Islet of Langerhans (tissue), 1 donor: ENCODE measurements at regions not wholly inside any gene's neighbourhood (a gene's known extent, or its start where the extent isn't known, plus 50 kb on each side); places are given as distances from the start of the nearest gene placed in this dataset.
A peak's percentile ranks its signal among the peaks of the same experiment; 100 is the strongest.

Experiments
- FAIRE-seq: peaks from one replicate; lab custom pipeline; 2011; peaks lifted over from hg19 to GRCh38; lab: Jason Lieb, UNC

DNA sequence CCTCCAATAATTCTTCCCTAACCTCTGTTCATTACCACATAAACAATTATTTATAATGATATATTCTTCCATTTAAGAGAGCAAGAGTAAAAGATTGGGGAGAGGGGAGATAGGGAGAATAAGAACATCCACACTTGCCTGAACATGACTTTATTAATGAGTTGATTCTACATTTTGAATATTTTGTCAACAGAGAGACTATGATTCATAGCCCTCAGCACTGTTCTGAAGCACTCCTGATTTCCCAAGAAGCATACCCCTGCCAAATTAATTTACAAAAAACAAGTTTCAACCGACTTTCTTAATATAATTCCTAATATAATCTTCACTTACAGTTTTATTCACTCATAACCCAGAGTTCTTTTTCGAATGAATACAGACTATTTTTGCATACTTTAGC is 828.8 kb downstream of the ROBO2 start:
- FAIRE-seq: no peak

DNA sequence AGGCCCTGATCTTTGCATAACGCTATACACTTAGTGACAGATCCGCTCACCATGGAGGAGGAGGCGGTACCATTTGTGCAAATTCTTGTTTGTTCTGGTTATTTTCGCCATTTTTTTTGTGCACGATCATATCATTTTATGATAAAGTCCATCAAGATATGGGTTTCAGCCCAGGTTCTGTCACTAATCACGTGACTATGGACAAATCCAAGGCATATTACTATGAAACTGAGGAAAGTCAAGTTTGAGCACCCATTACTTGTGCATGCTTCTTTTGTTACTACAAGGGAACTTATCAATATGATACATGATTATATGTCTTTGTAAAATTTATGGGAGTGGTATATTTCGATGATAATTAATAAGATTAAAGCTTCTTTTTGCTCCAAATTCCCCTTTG is 829.5 kb downstream of the ROBO2 start:
- FAIRE-seq: no peak

DNA sequence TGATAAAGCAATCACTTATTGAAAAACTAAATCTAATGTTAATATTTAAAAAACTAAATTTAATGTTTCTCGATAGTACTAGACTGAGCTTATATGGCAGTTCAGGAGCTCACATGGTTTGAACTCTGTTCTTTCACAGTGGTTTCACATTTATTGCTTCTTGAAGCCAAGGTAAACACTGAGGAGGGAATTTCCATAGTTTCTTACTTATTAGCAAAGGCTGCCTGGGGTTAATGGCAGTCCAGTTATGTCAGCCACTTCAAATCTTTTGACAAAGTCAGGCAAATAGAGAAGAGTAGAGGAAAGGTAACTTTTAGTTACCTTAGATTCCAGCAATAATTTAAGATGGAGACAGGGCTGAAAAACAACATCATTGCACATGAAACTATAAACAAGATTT is 831.5 kb downstream of the ROBO2 start:
- no peak for FAIRE-seq

DNA sequence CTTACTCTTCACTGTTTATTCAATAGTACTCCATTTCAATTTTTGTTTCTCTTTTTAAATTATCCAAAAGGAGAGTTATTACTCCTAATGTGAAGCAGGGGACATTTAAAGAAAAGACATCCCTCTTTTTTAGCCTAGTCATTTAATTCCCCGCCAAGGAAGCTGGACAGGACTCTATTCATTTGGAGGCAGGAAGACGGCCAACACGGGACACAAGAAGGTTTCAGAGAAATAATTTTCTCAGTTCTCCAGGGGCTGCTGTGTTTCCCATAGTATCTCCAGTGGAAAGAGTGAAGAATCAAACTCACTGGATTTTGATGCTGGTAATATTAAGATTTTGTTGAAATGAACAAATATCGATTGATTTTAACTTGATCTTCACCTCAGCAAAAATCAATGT is 833.7 kb downstream of the ROBO2 start:
- FAIRE-seq: no peak

DNA sequence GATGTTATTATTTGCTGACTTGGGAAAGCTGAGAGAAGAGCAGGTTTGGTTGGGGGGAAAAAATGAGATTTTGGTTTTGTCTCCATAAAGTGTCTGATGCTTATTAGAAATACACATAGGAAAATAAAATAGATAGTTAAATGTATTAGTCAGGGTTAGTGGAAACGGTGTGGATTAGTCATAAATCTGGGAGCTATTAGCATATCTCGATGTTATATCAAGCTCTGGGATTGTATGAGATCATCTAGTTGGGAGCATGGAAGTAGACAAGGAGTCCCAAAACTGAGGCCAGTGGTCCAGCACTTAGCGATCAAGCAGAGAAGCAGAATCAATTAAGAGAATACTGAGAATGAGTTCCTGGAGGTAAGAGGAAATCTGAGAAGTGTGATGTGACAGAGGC is 845.5 kb downstream of the ROBO2 start:
- no peak for FAIRE-seq

DNA sequence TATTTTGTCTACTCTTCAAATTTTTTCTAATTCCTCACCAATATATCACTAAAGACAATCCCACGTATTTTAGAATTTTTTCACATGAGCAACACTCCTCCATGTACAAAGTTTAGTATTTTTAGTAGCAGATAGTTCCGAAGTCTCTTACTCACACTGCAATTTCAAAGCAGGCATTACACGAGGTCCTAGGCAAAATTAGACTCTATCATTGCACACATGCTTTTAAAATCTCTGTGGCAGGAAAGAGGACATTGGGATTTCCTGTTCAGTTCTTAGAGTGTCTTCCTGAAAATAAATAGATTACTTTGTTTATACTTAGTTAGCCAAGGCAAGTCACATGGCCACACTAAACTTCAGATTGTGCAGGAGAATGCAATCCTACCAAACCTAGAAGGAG is 847.7 kb downstream of the ROBO2 start:
- no peak for FAIRE-seq

DNA sequence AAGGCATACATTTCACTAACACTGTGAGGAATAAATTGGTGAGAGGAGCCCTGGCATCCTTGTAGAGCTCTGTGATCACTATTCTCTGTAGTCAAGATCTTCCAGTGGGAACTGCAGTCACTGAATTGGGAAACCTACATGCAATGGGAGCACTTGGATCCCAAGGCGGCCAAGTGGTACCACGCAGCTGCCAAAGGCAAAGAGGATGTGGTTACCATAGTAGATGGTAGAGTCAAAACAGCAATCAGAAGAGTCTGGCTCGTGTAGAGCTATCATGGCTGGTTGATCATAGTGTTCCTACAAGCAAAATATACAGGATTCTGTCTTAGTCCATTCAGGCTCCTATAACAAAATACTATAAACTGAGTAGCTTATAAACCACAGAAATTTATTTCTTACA is 849.7 kb downstream of the ROBO2 start:
- FAIRE-seq: no peak

DNA sequence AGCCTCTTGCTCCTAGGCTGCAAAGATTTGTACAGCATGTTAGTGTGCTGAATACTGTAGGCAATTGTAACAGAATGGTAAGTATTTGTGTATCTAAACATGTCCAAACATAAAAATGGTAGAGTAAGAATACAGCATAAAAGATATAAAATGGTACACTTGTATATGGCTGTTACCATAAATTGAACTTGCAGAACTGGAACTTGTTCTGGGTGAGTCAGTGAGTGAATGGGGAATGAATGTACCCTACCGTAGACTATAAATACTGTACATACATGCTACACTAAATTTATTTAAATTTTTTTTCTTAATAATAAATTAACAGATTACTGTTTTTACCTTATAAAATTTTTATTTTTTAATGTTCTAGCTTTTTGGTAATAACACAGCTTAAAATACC is 858.7 kb downstream of the ROBO2 start:
- FAIRE-seq: no peak

DNA sequence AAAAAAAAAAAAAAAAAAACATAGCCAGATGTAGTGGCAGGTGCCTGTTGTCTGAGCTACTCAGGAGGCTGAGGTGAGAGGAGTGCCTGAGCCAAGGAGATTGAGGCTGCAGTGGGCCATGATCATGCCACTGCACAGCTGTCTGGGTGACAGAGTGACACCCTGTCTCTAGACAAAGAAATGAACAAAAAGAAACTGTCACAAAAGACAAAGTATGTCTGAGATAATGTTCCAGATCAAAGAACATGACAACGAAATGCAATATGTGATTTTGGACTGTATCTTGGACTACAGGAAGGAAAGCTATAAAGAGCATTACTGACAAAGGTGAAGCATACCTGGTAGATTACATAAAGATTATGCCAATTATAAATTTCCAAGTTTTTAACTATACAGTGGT is 862.8 kb downstream of the ROBO2 start:
- no peak for FAIRE-seq

DNA sequence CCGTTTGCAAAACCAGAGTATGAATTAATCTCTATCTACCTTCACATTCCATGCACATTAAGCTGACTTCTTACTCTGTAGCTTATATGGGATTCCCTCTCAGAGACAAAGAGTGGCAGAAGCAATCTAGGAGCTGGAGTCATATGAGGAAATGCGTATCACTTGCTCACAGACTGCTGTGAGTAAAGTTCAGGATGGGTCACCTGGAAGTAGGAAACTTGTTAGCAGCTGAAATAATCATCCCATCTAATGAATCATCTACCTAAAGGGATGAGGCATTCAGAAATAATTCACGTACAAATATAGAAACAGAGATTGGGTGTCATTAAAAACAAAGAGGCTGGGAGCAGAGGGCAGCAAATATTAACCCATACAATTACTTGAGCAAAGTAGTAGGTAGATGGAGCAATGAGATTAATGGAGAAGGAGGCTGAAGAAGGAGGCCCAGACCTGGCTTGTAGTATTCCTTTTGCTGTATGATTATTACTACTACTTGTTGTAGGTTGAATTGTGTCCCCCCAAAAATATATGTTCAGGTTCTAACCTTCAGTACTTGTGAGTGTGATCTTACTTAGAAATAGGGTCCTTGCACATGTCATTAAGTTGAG is 866.3 kb downstream of the ROBO2 start:
- no peak for FAIRE-seq

DNA sequence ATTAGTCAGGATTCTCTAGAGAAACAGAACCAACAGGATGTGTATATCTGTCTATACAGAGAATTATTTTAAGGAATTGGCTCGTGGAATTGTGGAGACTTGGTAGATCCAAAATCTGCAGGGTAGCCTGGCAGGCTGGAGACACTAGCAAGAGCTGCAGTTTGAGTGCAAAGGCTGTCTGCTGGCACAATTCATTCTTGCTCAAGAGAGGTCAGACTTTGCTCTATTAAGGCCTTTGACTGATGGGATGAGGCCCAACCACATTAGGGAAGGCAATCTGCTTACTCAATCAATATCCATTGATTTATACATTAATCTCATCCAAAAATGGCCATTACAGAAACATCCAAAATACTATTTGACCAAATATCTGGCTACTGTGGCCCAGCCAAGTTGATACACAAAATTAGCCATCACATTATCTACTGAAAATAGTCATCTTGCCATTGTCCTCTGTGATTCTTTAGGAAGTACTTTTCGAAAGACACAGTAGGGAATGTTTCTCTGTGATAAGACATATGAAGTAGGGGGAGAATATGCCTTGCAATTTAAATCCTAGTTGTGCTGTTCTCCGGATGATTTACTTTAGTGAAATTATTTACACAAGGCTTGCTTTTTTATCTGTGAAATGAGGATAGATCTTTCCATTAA is 873.8 kb downstream of the ROBO2 start:
- no peak for FAIRE-seq

DNA sequence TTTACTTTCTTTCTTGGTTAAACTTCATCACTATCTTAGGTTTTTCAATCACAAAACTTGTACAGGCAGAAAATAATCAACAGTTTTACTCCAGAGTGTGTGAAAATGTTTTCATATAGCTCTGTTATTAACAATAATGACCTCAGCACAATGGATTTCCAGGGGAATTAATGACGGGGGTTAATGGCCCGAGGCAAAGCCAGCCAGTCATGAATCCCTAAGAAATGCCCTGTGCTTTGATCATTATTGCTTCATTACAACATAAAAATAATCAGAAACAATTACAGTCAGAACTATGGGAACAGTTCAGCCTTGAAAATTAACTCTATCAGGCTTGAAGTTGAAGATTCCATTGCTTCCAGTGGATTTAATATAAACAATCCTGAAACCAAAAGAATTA is 875.4 kb downstream of the ROBO2 start:
- FAIRE-seq: no peak

DNA sequence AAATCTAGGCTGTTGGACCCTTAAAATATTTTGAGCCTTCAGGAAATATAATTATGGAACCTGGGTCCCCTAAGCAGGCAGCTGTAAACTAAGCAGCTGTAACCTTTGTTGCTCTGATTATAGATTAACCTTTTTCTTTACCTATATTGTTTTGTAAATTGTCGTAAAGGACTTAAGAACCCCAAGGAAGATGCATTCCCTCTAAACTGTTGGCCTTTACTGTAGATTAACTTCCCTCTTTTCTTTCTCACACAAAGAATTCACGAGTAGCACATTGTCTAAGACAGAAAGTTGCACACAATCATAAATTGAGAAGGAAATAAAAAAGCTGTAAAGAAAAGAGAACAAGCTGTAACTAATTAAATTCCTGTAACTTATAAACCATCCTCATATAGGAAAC is 877.3 kb downstream of the ROBO2 start:
- FAIRE-seq: no peak

DNA sequence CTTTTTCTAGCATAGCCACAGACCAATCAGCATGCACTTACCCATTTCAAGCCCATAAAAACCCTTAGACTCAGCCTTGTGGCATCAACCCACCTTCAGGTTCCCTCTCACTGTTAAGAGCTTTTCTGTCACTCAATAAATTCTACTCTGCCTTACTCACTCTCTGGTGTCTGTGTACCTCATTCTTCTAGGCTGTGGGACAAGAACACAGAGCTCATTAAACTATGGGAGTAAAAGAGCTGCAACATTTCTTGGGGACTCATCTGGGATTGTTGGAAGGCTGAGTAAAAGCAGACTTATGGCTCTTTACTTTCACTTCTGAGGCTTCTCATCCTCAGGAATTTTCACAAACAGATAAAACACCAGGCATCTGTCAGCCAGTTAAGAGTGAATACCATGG is 879.3 kb downstream of the ROBO2 start:
- FAIRE-seq: no peak

DNA sequence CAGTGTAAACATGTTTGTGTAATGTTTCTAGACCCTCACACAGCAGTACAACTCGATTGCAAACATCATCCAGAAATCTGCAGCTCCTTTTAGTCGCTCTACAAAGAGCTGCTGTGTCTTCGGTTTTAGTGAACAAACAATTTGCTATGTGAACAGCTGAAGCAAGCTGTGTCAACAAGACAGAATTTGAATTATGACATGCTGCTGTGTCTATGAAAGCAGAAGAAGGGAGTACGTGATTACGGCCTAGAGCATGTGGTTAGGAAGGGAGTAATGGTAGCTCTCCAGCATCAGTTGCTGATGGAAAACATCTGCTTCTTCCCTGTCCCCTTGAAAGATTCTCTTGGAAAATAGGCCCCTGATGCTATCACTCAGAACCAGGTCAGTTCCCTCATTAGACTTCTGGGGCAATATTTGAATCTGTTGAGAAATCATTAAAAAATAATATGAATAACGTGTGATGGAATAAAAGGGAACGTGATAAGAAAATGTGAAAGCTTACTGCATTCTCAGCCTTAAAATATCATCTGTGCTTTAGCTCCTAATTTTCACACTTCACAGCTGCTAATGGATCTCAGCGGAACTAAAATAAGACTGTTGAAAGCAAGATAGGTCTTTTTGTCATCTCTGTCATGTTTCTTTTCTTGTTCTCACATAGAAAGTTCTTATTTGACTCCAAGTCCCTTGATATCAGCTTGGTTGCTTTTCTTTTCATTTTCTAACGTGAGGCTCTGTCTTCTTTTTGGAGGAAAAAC is 891.5 kb downstream of the ROBO2 start:
- peak; percentile 96 for FAIRE-seq

DNA sequence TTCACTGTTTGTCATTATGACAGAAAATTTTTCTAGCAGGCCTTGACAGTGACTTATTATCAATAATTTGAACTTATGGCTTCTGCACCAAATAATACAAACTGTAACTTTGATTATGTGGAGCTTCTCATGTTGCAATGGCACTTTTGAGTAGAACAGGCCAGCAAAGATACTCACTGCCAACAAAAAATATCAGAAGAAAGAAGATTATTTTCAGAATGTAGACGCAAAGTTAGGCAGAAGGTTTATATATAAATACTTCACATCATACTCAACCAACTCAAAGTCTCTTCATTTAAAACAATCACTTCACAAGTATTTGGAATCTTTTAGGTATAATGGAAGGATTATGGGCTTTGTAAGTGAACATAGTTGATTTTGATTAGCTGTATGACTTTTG is 893.0 kb downstream of the ROBO2 start:
- peak; percentile 95 for FAIRE-seq

DNA sequence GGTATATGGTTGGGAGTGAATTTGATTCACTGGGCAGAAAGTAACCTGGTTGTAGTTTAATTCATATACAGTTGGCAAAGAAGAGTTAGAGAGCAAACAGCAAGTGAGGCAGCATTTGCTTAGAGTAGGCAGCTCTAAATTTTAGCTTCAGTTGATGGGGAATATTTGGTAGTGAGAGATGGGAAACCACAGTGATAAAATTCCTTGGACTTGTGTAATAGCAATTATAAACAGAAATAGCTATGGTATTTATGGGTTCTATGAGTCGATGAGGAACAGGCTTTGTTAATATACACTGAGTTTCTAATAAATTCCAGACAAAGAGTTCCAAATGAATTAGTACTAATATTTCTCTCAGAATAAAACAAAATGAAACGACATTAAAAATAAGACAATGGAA is 894.0 kb downstream of the ROBO2 start:
- no peak for FAIRE-seq

DNA sequence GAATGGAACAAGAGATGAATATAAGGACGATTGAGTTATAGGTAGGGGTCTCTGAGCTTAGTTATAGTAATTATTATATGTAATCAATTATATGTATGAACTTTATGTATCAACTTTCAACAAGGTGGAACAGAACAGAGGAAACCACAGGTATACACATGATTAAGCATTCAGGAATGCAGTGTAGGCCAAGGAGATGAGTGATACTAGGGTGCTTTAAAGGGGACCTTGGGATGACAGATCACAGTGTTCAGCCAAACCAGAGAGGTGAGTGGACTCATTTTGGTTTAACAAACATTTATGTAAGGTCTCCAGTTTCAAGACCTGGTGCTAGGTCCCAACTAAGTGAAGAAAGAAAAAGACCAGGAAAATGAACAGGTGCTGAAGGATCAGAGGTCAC is 895.5 kb downstream of the ROBO2 start:
- FAIRE-seq: no peak

DNA sequence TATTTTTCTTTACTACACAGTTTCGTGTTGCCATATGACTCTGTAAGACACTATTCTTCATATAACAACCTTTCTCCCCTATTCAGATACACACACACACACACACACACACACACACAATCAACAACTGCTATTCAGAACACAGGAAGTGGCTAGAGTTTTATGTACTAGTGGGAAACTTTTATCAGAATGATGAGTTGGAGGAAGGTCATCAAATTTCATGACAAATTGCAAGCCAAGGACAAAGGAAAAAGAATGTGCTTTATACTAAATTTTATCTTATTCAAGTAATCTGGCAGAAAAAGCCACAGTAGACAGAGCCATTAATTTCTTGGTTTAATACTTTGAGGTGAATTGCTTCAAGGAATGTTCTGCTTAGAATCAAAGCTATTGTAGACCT is 899.8 kb downstream of the ROBO2 start:
- no peak for FAIRE-seq

DNA sequence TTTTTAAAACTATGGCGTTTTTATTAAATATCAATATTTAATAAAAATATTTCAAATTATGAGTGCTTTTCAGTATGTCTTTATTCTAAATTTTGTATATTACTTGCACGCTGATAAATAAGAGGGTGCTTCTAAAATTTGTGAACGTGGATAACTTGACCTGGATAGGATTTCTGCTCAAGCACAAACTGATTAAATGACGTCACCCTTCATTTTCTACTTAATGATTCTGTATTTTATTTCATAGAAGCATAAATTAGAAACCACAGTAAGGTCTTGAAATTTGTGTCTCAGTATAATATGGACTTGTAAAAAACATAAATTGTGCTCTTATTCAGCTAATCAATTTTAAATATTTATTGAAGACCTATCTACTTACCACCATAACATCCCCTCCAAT is 903.7 kb downstream of the ROBO2 start:
- FAIRE-seq: no peak

DNA sequence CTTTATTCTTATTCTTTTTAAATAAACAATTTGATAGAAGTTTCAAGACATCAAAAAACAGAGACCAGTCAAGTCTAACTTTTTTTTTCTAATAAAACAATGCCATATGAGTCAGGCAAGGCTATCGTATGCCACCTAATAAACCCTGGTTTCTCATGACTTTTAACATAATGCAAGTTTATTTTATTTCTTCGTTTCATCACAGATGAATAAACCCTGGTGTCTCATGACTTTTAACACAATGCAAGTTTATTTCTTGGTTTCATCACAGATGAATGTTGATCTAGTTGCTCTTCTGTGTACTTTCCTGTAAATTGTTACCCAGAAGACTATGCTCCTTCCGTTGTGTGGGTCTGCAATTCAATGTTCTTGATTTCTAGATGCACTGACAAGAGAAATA is 905.4 kb downstream of the ROBO2 start:
- no peak for FAIRE-seq

DNA sequence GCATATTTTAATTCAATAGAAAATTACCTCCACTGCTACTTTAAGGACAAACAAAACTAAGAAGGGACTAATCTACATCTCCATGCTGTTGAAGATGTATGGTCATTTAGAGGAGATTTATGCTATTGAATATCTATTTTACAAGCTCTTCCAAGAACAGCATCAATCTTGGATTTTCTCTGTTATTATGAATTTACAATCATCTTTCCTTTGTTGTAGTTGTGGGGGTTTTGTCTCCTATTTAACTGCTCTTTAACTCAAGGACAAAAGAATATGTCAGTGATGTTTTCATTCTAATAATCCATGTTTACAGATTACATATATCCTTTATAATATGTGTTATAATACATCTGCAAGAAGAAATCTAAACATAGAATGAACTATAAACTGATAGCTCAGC is 907.8 kb downstream of the ROBO2 start:
- FAIRE-seq: no peak

DNA sequence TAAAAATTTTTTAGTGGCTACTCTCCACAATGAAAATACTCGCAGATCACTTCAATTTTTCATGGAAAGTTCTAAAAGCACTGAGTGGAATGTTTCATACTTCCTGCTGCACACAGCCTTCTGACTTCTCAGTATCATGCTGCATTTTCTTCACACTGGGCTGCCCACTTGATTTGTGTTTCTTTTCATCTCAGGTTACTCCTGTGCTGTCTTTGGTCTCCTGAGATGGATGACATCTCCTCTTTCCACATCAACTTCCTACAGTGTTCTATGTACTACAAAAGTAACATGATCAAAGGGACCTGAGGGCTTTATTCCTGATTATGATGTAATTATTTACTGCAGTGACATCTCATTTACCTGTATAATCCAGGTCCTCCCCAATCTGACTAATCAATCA is 927.7 kb downstream of the ROBO2 start:
- FAIRE-seq: no peak

DNA sequence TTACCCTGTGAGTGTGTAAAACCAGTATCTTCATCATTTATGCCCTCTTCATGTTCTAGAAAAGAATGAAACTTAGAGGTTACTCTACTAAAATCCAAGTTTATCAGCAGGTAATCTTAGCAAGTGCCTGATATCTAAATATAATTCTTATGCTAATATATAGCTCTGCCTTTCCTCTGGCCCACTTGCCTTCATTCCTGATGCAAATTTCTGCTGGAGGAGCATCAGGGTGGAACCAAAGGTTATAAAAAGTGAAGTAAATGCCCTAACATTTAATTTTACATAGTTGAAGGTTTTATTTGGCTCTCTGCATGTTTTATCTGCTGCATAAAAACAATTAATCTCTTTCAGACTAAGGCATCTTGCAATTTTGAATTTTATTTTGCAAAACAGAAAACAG is 936.2 kb downstream of the ROBO2 start:
- FAIRE-seq: no peak
